GM19467 (cell line): ENCODE measurements at regions not wholly inside any gene's neighbourhood (a gene's known extent, or its start where the extent isn't known, plus 50 kb on each side); places are given as distances from the start of the nearest gene placed in this dataset.
"Not testable (repeated sequence)": the region's sequence is repeated elsewhere in the genome, so short reads cannot be mapped to it uniquely, and the experiment has no call there.

ENCODE experiments used
- ATAC-seq: cut with Tn5 transposase; IDR thresholded peaks from one replicate; pipeline ENCODE4 v1.9.1; 2021; ENCODE audit warnings: mild to moderate bottlenecking, moderate library complexity; ENCODE audit not compliant: unreplicated experiment

GRCh38 chr5:163252950-163253349 is 184.4 kb upstream of the CCNG1 start:
- ATAC-seq: no peak

GRCh38 chr5:163259495-163259894 is 177.9 kb upstream of the CCNG1 start:
- no peak for ATAC-seq

GRCh38 chr5:163260471-163260870 is 176.9 kb upstream of the CCNG1 start:
- no peak for ATAC-seq

GRCh38 chr5:163260961-163261360 is 176.4 kb upstream of the CCNG1 start:
- no peak for ATAC-seq

GRCh38 chr5:163261647-163262269 is 175.6 kb upstream of the CCNG1 start:
- ATAC-seq: no peak

- ATAC-seq: not testable (repeated sequence)
These were observed 171.1 kb upstream of the CCNG1 start for GRCh38 chr5:163266249-163266648.

- no peak for ATAC-seq
These were observed 167.8 kb upstream of the CCNG1 start for GRCh38 chr5:163269624-163270023.

GRCh38 chr5:163276466-163276865 is 160.9 kb upstream of the CCNG1 start:
- ATAC-seq: no peak

GRCh38 chr5:163280897-163281296 is 156.5 kb upstream of the CCNG1 start:
- not testable (repeated sequence) for ATAC-seq

GRCh38 chr5:163281512-163281911 is 155.9 kb upstream of the CCNG1 start:
- ATAC-seq: no peak

- ATAC-seq: no peak
These were observed 143.6 kb upstream of the CCNG1 start for GRCh38 chr5:163293836-163294235.

- ATAC-seq: no peak
These were observed 133.7 kb upstream of the CCNG1 start for GRCh38 chr5:163303718-163304117.

GRCh38 chr5:163305655-163306054 is 131.7 kb upstream of the CCNG1 start:
- no peak for ATAC-seq

GRCh38 chr5:163306421-163306820 is 131.0 kb upstream of the CCNG1 start:
- no peak for ATAC-seq

GRCh38 chr5:163309914-163310313 is 127.5 kb upstream of the CCNG1 start:
- ATAC-seq: no peak

GRCh38 chr5:163310997-163311396 is 126.4 kb upstream of the CCNG1 start:
- no peak for ATAC-seq

GRCh38 chr5:163312598-163312997 is 124.8 kb upstream of the CCNG1 start:
- no peak for ATAC-seq

GRCh38 chr5:163313049-163313448 is 124.3 kb upstream of the CCNG1 start:
- ATAC-seq: not testable (repeated sequence)

- not testable (repeated sequence) for ATAC-seq
These were observed 121.0 kb upstream of the CCNG1 start for GRCh38 chr5:163316374-163316773.

- ATAC-seq: no peak
These were observed 118.7 kb upstream of the CCNG1 start for GRCh38 chr5:163318707-163319106.

- ATAC-seq: no peak
These were observed 115.9 kb upstream of the CCNG1 start for GRCh38 chr5:163321511-163321910.

- no peak for ATAC-seq
These were observed 106.4 kb upstream of the CCNG1 start for GRCh38 chr5:163330723-163331668.
